IMR-90 (cell line): ENCODE measurements at regions not wholly inside any gene's neighbourhood (a gene's known extent, or its start where the extent isn't known, plus 50 kb on each side); places are given as distances from the start of the nearest gene placed in this dataset.

Source experiments
- ATAC-seq: fragments of 200-7000 bp; cut with Tn5 transposase; 2 replicates; pipeline ENCODE4 v1.9.1; 2020; ENCODE audit warnings: low read depth, mild to moderate bottlenecking, moderate library complexity
- BruUV-seq: library from RNA; stranded (reverse); fragments of 400-500 nt; replicated peaks from 2 replicates; lab custom pipeline; 2021; lab: Mats Ljungman, UMichigan
- CTCF ChIA-PET: fragments of 300-600 bp; formaldehyde crosslinking; extraction: SDS; loops from one replicate; lab custom pipeline; 2021; ENCODE audit warnings: antibody characterized with exemption; lab: Yijun Ruan, JAX
- POLR2A ChIA-PET: fragments of 300-600 bp; sonication (Branson Sonifier 250); formaldehyde crosslinking; loops from one replicate; lab custom pipeline; 2022; ENCODE audit warnings: antibody characterized with exemption; ENCODE audit not compliant: unreplicated experiment; lab: Charles Lee
- DNase-seq: peaks from one replicate; pipeline ENCODE4 v3.0.0; 2013
- H2AFZ ChIP-seq: replicated peaks from 2 replicates; pipeline ENCODE3; 2013; ENCODE audit warnings: low read length, mild to moderate bottlenecking; ENCODE audit not compliant: poor library complexity
- H2AK5ac ChIP-seq: 2 replicates; pipeline ENCODE4 v1.6.1; 2013; ENCODE audit warnings: low read depth, low read length, inconsistent platforms
- H2AK9ac ChIP-seq: replicated peaks from 2 replicates; pipeline ENCODE3; 2013; ENCODE audit warnings: mild to moderate bottlenecking, low read depth, low read length, moderate library complexity; ENCODE audit not compliant: poor library complexity
- H2BK120ac ChIP-seq: 2 replicates; pipeline ENCODE4 v1.6.1; 2013; ENCODE audit warnings: low read depth, low read length, inconsistent platforms
- H2BK15ac ChIP-seq: 3 replicates; pipeline ENCODE4 v1.6.1; 2013; ENCODE audit warnings: low read depth, low read length, inconsistent platforms
- H2BK20ac ChIP-seq: 2 replicates; pipeline ENCODE4 v1.6.1; 2013; ENCODE audit warnings: low read depth, mild to moderate bottlenecking, inconsistent platforms, low read length, moderate library complexity
- H2BK5ac ChIP-seq: 2 replicates; pipeline ENCODE4 v1.6.1; 2013; ENCODE audit warnings: mild to moderate bottlenecking, low read depth, low read length, inconsistent platforms; ENCODE audit not compliant: poor library complexity, severe bottlenecking
- H3K14ac ChIP-seq: replicated peaks from 2 replicates; pipeline ENCODE4 v1.6.1; 2013; ENCODE audit warnings: low read depth, low read length, inconsistent platforms
- H3K18ac ChIP-seq: 2 replicates; pipeline ENCODE4 v1.6.1; 2013; ENCODE audit warnings: low read depth, low read length, control low read depth
- H3K23ac ChIP-seq: 2 replicates; pipeline ENCODE4 v1.6.1; 2013; ENCODE audit warnings: low read depth, low read length, inconsistent platforms
- H3K27ac ChIP-seq: 2 replicates; pipeline ENCODE4 v1.5.1; 2013; ENCODE audit warnings: mild to moderate bottlenecking, control low read depth, low read length; ENCODE audit not compliant: insufficient read depth
- H3K27me3 ChIP-seq: 2 replicates; pipeline ENCODE4 v1.6.1; 2013; ENCODE audit warnings: low read length; ENCODE audit not compliant: control insufficient read depth, insufficient read depth
- H3K36me3 ChIP-seq: 2 replicates; pipeline ENCODE4 v1.6.1; 2013; ENCODE audit warnings: low read length, mixed read lengths; ENCODE audit not compliant: control insufficient read depth, insufficient read depth
- H3K4ac ChIP-seq: 2 replicates; pipeline ENCODE4 v1.6.1; 2013; ENCODE audit warnings: low read depth, low read length, inconsistent platforms
- H3K4me1 ChIP-seq: 2 replicates; pipeline ENCODE4 v1.6.1; 2013; ENCODE audit warnings: low read length, mixed read lengths; ENCODE audit not compliant: control insufficient read depth, insufficient read depth
- H3K4me2 ChIP-seq: 2 replicates; pipeline ENCODE4 v1.6.1; 2013; ENCODE audit warnings: low read depth, mild to moderate bottlenecking, control low read depth, low read length, moderate library complexity
- H3K4me3 ChIP-seq: 2 replicates; pipeline ENCODE4 v1.5.1; 2013; ENCODE audit warnings: low read depth, mild to moderate bottlenecking, control low read depth, low read length, moderate library complexity; ENCODE audit not compliant: insufficient read depth
- H3K56ac ChIP-seq: 2 replicates; pipeline ENCODE4 v1.6.1; 2013; ENCODE audit warnings: low read length, inconsistent platforms; ENCODE audit not compliant: insufficient read depth; ENCODE audit errors: extremely low read depth
- H3K79me1 ChIP-seq, 2 experiments: 2 replicates each; pipeline ENCODE4 v1.6.1; 2013; ENCODE audit warnings: low read length in 2 of 2, inconsistent platforms in 1 of 2, low read depth in 1 of 2
- H3K9ac ChIP-seq: 2 replicates; pipeline ENCODE4 v1.6.1; 2013; ENCODE audit warnings: low read depth, low read length, control low read depth
- H3K9me1 ChIP-seq: 2 replicates; pipeline ENCODE4 v1.6.1; 2013; ENCODE audit warnings: low read length, inconsistent platforms; ENCODE audit not compliant: insufficient read depth
- H3K9me3 ChIP-seq: 2 replicates; pipeline ENCODE4 v1.6.1; 2013; ENCODE audit warnings: low read length; ENCODE audit not compliant: control insufficient read depth, insufficient read depth
- H4K20me1 ChIP-seq: 2 replicates; pipeline ENCODE4 v1.6.1; 2013; ENCODE audit warnings: low read length, inconsistent platforms; ENCODE audit not compliant: insufficient read depth
- H4K5ac ChIP-seq: 2 replicates; pipeline ENCODE4 v1.6.1; 2013; ENCODE audit warnings: mild to moderate bottlenecking, low read depth, low read length, control low read depth
- H4K8ac ChIP-seq, 2 experiments: 2 replicates each; pipeline ENCODE4 v1.6.1; 2013; ENCODE audit warnings: low read depth in 2 of 2, low read length in 2 of 2, control low read depth in 1 of 2, inconsistent platforms in 1 of 2
- H4K91ac ChIP-seq: 2 replicates; pipeline ENCODE4 v1.6.1; 2013; ENCODE audit warnings: low read depth, low read length, inconsistent platforms; ENCODE audit not compliant: insufficient read depth
- BHLHE40 ChIP-seq: fragments of 150-350 bp; IDR thresholded peaks from 2 replicates; pipeline ENCODE4 v1.6.1; 2016; ENCODE audit warnings: mild to moderate bottlenecking, low read depth, low read length
- CEBPB ChIP-seq: IDR thresholded peaks from 2 replicates; pipeline ENCODE4 v1.6.1; 2012; ENCODE audit warnings: low read depth, low read length, improper control_type of control experiment
- CHD1 ChIP-seq: IDR thresholded peaks from 2 replicates; pipeline ENCODE4 v1.6.1; 2012; ENCODE audit warnings: low read depth, low read length, improper control_type of control experiment
- CTCF ChIP-seq: conservative IDR thresholded peaks from 2 replicates; pipeline ENCODE4 v1.5.1; 2012; ENCODE audit warnings: mild to moderate bottlenecking, low read depth, low read length, improper control_type of control experiment
- ELK1 ChIP-seq: fragments of 150-350 bp; IDR thresholded peaks from 2 replicates; pipeline ENCODE4 v1.6.1; 2016; ENCODE audit warnings: low read depth, mild to moderate bottlenecking, low read length, moderate library complexity, borderline replicate concordance
- FOS ChIP-seq: fragments of 150-350 bp; IDR thresholded peaks from 2 replicates; pipeline ENCODE4 v1.6.1; 2016; ENCODE audit warnings: low read depth, low read length
- MAFK ChIP-seq: IDR thresholded peaks from 2 replicates; pipeline ENCODE4 v1.6.1; 2012; ENCODE audit warnings: low read depth, low read length, improper control_type of control experiment
- MAZ ChIP-seq: IDR thresholded peaks from 2 replicates; pipeline ENCODE4 v1.6.1; 2012; ENCODE audit warnings: low read depth, mild to moderate bottlenecking, low read length, improper control_type of control experiment, moderate library complexity, borderline replicate concordance
- MXI1 ChIP-seq: IDR thresholded peaks from 2 replicates; pipeline ENCODE4 v1.6.1; 2012; ENCODE audit warnings: low read depth, mild to moderate bottlenecking, low read length, moderate library complexity, borderline replicate concordance
- NFE2L2 ChIP-seq: fragments of 150-350 bp; IDR thresholded peaks from 2 replicates; pipeline ENCODE4 v1.6.1; 2016; ENCODE audit warnings: low read depth, mild to moderate bottlenecking, low read length
- POLR2A ChIP-seq: IDR thresholded peaks from 2 replicates; pipeline ENCODE4 v1.6.1; 2012; ENCODE audit warnings: mild to moderate bottlenecking, low read depth, low read length
- RAD21 ChIP-seq: IDR thresholded peaks from 2 replicates; pipeline ENCODE4 v1.6.1; 2012; ENCODE audit warnings: low read length, improper control_type of control experiment
- RCOR1 ChIP-seq: IDR thresholded peaks from 2 replicates; pipeline ENCODE4 v1.6.1; 2012; ENCODE audit warnings: mild to moderate bottlenecking, low read length, improper control_type of control experiment; ENCODE audit not compliant: insufficient replicate concordance
- RFX5 ChIP-seq: IDR thresholded peaks from 2 replicates; pipeline ENCODE4 v1.8.0; 2012; ENCODE audit warnings: low read depth, mild to moderate bottlenecking, low read length, moderate library complexity
- SMC3 ChIP-seq: fragments of 150-350 bp; IDR thresholded peaks from 2 replicates; pipeline ENCODE4 v1.6.1; 2016; ENCODE audit warnings: low read depth, mild to moderate bottlenecking, antibody characterized with exemption, low read length, moderate library complexity
- WGBS, 2 experiments: methylation state at CpG; one replicate each; pipeline versions ENCODE4 v1.1.5 to v1.1.7; 2013; ENCODE audit warnings: missing lambda C conversion rate in 2 of 2; ENCODE audit not compliant: insufficient read length in 1 of 2; ENCODE audit errors: extremely low coverage in 2 of 2; 5-methylcytosine and 5-hydroxymethylcytosine counted together
- dilution Hi-C: fragments of 300-500 bp; cut with HindIII; formaldehyde crosslinking; loops from one replicate; pipeline ENCODE4 v1.14.3; 2018; ENCODE audit warnings: low sequenced_read_pairs; ENCODE audit not compliant: unreplicated experiment
- in situ Hi-C: fragments of 300-500 bp; cut with MboI; formaldehyde crosslinking; loops from 3 replicates; pipeline ENCODE4 v1.14.3; 2019; ENCODE audit warnings: low sequenced_read_pairs, inconsistent platforms, mixed read lengths
- intact Hi-C: fragments of 100-400 bp; cut with micrococcal nuclease; formaldehyde crosslinking; loops from 2 replicates; pipeline ENCODE4 v1.10.0; 2022

GRCh38 chr15:39430389-39430788, 150.5 kb upstream of the THBS1 start:
- H2BK15ac ChIP-seq = no peak overlapping the region; the same call in 2 of the 3 replicates
- peaks cover 6% of the 10 kb centered on the region; the same call in 1 of the 2 replicates for H3K9me1 ChIP-seq
- no peaks in the 10 kb centered on the region for H3K36me3 ChIP-seq
- no peaks in the 10 kb centered on the region for H3K27me3 ChIP-seq
- ATAC-seq (no peak), DNase-seq (no peak)
- H3K18ac ChIP-seq = peak overlapping the region; percentile 78
- ChIA-PET POLR2A (no interaction called here), CTCF (no interaction called here)
- no peak overlapping the region for H3K23ac ChIP-seq
- peak overlapping the region; percentile 49; the same call in 1 of the 2 replicates for H3K27ac ChIP-seq
- dilution Hi-C loops (no loop called here), intact Hi-C loops (no loop called here), in situ Hi-C loops (no loop called here)
- no peak overlapping the region for H3K9ac ChIP-seq
- peak overlapping the region; percentile 63; the same call in 1 of the 2 replicates for H2BK120ac ChIP-seq
- H4K5ac ChIP-seq = peak overlapping the region; percentile 65
- H3K79me1 ChIP-seq = no peaks in the 10 kb centered on the region
- no peak overlapping the region for H2AFZ ChIP-seq
- peak overlapping the region in 1 of 2 experiments; percentile 35; a peak in 2 of 4 replicates for H4K8ac ChIP-seq
- H3K14ac ChIP-seq = peak overlapping the region; percentile 5; the same call in 1 of the 2 replicates
- peak overlapping the region; percentile 88 for H2BK20ac ChIP-seq
- H4K20me1 ChIP-seq = no peaks in the 10 kb centered on the region
- peak overlapping the region; percentile 30; the same call in 1 of the 2 replicates for H4K91ac ChIP-seq
- peaks cover 14% of the 10 kb centered on the region for H3K4me1 ChIP-seq
- peak overlapping the region; percentile 30 for H3K4ac ChIP-seq
- H2BK5ac ChIP-seq = peak overlapping the region; percentile 62
- no peak overlapping the region for H3K56ac ChIP-seq
- H2AK9ac ChIP-seq = no peak overlapping the region
- BruUV-seq = no TSS peak
- TF ChIP-seq POLR2A (no peak), RCOR1 (no peak), SMC3 (no peak), CTCF (no peak), RAD21 (no peak), ELK1 (no peak), FOS (no peak), CHD1 (no peak), BHLHE40 (no peak), CEBPB (no peak), RFX5 (no peak), MXI1 (no peak), MAZ (no peak), MAFK (no peak), NFE2L2 (no peak)
- no peak overlapping the region for H3K4me2 ChIP-seq
- H2AK5ac ChIP-seq = peak overlapping the region; percentile 20; the same call in 1 of the 2 replicates
- H3K9me3 ChIP-seq = no peaks in the 10 kb centered on the region
- no peak overlapping the region for H3K4me3 ChIP-seq
- no CpG with 5 or more reads among the region's 3 CpGs for WGBS, 2 experiments
